Iris pigment epithelial cell (primary cell): ENCODE measurements at regions not wholly inside any gene's neighbourhood (a gene's known extent, or its start where the extent isn't known, plus 50 kb on each side); places are given as distances from the start of the nearest gene placed in this dataset.
"Not testable (repeated sequence)": the region's sequence is repeated elsewhere in the genome, so short reads cannot be mapped to it uniquely, and the experiment has no call there.

Experiments used
- DNase-seq: peaks from one replicate; pipeline ENCODE4 v3.0.0-alpha.2; 2011; ENCODE audit warnings: low read depth

DNA sequence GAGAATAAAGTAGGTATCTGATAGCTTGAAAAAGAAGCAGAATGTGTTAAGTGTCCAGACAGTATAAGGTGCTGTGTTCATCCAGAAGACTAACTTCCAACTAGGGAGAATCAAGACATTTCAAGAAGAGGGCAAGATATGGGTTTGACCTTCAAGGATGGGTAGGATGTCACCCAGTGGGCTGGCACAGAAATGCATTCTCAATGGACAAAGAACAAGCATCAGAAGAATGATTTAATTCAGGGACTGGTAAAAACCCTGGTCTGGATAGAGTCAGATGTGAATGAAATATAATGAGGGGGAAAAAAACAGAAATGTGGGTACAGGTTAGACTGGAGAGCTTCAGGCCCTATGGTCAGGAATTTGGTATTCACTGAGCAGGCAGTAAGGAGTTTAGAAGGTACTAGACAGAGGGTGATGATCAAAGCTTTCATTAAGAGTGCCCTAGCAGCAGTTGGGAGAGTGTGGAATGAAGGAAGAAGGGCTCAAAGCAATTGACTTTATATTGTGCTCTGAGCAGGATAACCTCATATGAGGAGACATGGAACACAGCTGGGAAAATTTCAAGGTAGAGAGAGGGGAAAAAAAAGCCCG is 180.7 kb upstream of the ANK3 start:
- no peak for DNase-seq

DNA sequence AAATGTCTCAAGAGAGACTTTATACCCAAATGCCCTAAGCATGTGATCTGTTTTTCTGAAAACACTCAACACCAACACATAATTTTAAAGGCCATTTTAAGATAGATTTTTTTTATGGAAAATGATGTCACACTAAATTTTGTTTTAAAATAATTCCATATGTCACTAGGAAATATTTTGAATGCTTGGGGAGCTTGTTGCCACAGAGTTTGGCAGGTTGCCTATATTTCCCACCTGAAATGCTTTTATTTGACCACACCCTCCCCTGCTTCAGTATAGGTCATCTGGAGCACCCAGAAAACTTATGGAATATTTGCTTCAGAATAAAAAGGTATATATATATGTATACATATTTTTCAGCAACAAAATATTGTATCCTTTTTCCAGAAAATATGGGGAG is 180.0 kb upstream of the ANK3 start:
- DNase-seq = no peak

DNA sequence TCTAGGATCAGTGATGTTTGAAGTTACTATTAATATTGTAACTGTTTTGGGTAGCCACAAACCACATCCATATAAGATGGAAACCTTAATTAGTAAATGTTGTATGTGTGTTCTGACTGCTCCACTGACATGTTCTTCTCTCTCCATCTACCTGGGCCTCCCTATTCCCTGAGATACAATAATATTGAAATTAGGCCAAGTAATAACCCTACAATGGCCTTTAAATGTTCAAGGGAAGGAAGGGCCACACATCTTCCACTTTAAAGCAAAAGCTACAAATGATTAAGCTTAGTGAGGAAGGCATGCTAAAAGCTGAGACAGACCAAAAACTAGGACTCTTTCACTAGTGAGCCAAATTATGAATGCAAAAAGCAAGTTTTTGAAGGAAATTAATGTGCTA is 176.4 kb upstream of the ANK3 start:
- DNase-seq = no peak

DNA sequence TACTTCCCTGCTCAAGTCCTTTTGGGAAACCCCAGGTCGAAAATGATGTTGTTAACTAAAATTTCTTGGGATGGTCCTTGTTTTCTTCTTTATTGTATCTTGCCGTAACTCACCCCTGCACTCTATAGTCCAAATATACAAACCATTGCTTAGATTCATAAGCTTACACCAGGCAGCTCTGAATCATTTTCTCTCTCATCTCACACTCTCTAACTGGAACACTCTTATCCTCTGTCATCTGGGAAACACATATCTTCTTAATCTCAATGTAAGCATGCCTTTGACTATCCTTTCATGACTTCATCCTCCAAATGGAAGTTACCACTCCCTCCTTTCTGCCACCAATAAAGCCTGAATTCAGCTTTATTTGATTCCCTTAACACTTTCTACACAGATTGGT is 175.8 kb upstream of the ANK3 start:
- DNase-seq = peak; percentile 39

DNA sequence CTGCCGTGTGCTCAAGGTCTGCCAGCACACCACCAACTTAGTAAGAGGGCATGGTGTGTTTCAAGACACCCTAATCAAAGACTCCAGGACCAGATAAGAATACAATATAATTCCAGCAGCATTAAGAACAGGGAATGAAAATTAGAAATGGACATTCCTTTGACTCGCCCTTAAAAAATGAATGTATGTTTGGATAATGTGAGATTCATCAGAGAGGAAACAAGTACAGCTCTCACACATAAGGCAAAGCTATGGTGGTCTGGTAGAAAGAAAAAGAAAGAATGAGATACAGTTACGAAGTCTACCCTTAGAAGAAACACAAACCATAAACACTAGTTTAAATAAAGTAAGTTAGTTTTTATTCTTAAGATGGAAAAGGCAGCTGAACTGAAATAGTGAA is 174.8 kb upstream of the ANK3 start:
- DNase-seq = peak; percentile 10

DNA sequence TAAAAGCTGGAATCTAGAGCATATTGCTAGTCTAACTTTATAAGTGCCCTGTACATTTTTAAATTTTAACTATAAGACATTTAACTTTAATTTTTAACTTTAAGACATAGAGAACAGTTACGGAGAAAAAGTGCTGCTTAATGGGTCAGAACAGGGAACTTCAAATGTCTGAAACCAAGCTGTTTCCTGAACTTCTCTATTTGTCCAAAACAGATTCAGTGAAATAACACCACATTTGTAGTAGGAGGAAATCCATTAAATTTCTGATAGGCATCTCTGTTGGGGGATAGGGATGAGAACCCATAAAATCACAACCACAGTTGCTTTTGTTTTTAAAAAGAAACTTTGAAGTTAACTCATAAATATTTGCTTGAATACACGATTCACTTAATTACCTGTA is 170.8 kb upstream of the ANK3 start:
- DNase-seq = no peak

DNA sequence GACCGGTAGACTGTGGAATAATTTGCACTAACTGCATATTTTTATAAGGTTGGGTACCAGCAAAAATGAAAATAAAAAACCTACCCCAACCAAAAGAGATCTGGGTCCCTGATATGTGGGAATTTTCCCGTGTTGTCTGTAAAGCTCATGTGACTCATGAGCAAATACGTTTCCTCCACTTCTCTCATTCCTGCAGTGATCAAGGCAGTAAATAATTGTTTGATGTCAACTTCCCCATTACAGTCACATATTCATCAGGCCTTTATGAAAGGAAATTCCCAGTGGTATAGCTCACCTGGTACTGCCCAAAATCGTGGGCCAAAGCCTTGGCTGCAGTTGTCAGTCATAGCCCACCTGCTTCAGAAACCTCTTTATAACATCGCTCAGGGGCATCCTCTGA is 166.0 kb upstream of the ANK3 start:
- DNase-seq = no peak

DNA sequence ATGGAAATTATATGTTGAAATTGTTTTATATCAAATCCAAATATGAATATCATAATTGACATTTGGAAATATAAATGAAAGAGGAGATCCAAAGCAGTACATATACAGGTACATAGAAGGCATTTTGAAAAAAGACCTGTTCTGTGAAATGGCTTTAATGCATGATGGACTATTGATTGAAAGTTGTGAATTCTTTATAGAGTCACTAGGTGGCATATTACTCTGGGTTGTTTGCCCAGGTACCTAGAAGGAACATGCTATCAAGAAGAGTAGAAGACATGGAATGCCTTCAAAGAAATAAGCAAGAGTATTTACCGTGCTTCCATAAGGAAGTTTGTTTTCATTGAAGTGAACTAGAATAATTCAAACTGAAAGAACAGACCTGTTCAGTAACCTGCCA is 160.0 kb upstream of the ANK3 start:
- DNase-seq = peak; percentile 32

DNA sequence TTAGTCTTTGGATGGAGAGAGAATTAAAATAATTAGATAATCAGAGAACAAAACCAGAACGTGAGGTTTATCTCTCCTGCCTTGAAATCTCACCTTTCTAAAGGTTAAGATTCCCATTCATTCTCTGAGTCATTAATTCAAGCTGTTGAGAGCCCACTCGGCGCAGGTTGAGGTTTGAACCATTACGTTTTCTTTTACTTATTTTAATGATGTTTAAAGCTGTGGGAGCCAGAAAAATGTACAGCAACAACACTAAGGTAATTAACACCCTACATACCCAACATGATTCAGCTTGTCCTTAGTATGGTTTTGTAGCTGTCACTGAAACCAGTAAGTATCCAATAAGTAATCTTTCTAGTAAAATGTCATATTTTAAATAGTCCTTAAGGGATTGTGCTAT is 153.0 kb upstream of the ANK3 start:
- DNase-seq = no peak

DNA sequence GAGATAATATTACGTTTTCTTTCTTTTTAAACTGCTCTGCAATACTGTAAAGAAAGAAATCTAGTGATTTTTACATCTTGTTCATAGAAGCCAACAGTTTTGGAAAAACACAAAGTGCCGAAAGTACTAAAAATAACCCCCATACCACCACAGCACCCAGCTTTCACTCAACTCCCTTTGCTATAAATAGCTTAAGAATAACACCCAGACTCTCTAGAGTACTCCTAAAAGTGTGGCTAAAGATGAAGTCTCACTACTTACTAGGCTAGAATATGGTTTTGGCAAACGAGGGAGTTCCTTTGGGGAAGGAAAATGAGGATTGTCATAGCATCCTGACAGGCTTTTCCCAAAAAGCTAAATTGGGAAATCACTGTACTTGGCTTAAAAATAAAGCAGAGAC is 151.8 kb upstream of the ANK3 start:
- no peak for DNase-seq

DNA sequence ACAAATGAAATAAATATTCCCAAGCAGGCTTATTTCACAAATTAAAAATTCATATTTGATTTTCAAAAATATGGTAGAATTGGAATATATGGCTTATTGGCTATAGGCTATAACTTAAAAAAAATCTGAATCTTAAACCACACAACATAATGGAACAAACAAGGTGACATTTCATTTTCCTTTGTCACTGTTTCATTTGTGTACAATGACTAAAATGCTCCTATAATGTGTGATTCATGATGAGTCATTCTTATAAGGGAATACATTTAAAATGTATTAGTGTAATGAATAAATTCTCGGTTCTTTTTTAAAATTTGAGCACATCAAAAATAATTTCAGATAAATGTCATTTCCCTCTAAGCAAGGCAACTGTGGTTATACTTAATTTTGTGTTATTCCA is 148.0 kb upstream of the ANK3 start:
- peak; percentile 14 for DNase-seq

DNA sequence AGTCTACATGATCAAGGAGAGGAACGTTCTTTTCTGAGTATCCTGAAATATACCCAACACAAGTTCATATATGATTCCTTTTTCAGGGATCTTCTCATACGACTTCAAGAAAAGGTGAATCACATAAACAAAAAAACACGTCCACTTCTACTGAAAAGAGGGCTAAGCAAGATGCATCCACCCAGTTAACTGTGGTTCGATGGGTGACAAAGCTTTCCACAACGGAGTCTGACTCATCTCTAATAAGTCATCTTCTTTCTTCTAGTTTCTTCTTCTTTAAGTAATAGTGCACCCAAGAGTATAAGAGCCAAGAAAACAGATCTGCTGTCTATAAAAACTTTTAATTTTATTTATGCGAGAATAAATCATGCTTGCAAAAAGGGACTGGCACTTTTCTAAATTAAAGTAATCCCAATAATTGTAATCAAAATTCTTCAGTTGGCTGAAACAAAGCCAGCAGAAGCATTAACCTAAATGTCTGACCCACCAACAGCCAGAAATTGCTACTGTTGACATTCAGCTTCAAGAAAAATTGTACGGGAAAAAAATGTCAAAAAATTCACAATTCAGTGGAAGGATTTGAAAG is 146.9 kb upstream of the ANK3 start:
- DNase-seq = peak; percentile 74

DNA sequence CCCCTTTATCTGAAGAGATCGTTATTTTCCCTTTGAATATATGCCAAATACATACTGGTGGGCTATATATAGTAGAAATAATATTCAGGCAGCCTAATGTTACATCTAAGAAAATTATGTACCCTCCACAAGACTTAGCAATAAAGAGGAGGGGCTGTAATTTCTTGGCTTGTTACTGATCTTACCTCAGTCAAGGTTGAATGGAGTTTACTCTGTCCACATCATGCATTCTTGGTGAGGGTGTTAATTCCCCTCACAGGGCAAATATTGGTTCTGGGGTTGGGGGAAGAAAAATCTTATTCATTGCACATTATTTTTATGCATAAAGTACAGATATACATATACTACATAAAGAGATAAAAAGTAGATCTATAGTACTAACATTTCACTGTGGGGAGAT is 145.8 kb upstream of the ANK3 start:
- DNase-seq = no peak

DNA sequence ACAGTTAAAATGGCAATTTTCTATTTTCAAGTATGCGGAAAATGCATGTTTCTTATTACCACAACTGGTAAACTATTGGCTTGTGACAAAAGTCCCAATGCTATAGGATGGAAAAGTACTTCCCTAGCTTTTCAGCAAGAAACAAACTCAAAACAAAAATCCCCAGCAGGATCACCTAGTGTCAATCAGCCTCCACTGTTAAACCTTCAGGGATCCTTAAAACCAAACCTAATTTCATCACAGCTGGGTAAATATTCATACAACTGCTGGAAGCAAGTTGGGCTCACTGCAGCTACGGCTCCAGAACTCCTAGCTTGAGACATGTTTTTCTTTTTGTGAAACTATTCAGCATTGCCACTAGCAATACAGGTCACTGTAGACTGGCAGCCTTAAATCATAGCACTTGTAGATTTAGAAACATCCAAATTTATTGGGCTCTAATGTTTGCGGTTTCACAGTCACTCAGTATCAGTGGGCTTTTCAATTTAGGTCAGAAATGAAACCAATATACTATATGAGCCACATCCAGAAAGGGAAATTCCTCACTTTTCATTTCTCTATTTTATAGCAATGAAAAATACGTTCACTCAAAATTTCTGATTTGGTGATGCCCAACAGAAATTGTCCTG is 145.2 kb upstream of the ANK3 start:
- no peak for DNase-seq

DNA sequence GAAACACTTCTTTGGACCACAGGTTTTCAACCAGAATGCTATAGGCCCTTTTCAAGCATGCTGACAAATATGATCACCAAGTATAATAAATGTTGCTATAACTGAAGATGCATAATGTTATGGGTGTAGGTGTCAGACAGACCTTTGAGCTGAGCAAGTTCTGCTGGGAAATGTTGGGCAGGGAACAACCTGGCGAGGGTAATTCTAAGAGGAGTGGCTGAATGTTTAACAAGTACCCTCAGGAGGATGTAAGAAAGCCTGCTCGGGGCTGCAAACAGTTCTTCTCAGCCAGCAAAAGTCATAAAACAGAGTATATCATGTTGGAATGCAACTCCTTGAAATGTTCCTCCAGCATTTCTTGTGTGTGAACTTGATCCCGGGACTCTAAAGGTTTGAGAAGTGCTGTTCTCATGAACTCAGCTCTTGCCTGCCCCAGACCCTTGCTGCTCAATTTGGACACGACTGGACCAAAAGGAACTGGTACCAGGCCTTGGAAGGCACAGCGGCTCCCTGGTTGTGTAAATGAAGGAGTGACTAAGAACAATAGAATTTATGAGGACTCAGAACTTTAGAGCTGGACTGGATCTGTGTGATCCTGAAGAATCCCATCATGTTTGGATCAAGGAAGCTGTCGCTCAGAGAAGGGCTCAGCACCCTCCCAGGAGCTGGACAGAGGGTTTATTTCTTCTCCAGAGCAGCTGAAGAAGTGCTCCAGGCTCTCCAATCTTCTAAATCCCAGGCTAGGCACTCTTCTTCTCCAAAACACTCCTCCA is 143.2 kb upstream of the ANK3 start:
- no peak for DNase-seq

DNA sequence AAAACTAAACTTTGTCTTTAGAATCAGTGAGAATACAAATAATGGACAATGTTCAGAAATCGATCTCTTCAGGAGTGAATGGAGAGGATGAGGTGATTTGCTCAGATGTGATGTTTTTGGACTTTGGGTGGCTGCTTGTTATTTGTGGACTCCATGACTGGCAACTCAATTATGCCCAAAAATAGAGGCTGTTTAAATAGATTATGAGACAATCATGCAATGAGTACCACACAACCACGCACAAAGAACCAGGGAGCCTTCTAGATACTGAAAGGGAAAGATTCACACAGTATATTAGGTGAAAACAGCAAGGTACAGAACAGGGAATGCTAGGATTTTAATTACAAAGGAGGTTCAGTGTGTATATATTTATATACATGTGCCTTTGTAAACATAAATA is 141.3 kb upstream of the ANK3 start:
- no peak for DNase-seq

DNA sequence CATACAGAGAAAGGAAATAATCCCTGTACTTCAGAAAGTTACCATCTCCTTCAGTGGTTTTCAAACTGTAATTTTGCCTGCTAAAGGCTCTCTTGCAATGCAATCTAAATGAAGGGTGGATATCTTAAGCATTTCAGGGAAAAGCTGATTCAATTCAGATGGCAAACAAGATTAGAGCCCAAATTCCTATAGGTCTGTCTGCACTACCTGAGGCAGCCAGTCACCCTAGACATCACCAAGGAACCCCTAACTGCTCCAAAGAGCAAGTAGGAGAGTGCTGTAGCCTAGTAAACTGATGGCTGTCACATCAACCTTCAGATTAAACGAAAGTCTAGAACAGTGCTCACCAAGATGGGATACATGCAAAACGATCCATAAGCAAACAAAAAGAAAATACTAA is 138.0 kb upstream of the ANK3 start:
- no peak for DNase-seq

DNA sequence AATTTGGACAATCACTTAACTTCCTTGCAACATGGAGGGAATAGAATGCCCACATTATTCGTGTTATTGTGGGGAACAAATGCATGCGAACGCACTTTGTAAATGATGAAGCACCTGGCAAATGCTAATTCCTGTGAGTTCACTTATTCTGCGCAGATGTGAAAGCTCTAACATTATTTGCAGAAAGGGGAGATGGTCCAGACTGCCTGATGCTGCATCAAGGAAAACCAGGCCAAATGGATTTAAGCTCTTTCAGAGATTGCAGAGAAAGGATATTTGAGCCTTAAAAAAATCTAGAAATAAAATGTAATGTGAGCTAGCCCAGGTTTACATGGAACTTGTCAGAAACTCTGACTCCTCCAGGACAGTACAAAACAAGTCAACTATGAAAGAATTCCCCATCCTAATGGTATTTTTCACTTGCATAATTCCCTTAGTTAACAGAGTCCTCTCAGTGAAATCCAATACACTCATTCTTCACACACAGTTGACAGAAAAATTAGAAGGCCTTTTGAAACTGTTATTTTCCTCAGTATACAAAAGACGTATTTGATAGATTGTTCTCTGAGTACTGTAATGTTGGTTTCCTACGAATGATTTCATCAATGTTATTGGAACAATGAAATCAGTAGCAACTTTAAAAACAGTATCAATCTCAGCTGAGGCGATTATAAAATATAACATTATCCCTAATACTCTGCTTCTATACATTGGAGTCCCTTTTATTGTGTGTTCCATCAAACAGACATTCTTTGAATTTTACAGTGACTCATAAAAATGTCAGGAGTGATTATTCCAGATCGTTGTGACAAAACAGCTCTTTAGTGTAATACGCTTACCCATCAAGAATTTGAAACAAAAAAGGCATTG is 136.3 kb upstream of the ANK3 start:
- DNase-seq = peak; percentile 24

DNA sequence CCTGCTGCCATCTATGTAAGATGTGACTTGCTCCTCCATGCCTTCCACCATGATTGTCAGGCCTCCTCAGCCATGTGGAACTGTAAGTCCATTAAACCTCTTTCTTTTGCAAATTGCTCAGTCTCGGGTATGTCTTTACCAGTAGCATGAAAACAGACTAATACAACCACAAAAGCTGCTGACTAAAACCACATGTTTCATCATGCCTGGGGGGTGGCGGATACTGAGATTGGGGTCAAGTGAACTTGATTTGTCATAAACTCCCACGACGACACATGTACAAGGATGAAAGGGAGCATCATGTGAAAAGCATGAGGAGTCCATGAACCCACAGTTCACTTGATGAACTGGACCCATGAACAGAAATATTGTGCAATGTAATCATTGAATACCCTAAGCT is 134.9 kb upstream of the ANK3 start:
- DNase-seq = peak; percentile 86

DNA sequence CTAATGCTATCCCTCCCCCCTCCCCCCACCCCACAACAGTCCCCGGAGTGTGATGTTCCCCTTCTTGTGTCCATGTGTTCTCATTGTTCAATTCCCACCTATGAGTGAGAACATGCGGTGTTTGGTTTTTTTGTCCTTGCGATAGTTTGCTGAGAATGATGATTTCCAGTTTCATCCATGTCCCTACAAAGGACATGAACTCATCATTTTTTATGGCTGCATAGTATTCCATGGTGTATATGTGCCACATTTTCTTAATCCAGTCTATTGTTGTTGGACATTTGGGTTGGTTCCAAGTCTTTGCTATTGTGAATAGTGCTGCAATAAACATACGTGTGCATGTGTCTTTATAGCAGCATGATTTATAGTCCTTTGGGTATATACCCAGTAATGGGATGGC is 133.7 kb upstream of the ANK3 start:
- DNase-seq = not testable (repeated sequence)

DNA sequence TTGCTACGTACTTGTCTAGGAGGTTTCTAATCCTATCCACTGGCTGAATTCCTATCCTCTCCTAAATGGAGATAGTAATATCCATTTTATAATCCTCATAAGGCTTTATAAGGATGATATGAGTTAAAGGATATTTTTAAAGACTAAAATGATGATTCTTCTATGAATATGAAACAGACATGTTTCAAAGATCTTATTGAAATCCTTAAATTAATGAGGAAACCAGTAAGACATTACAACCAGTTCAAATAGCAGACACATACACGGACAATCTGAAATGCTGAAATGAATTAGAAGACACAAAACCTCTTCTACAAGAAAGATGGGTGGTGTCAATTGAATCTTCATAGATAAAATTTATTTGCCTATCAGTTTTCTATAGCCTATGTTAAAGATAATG is 132.9 kb upstream of the ANK3 start:
- no peak for DNase-seq

DNA sequence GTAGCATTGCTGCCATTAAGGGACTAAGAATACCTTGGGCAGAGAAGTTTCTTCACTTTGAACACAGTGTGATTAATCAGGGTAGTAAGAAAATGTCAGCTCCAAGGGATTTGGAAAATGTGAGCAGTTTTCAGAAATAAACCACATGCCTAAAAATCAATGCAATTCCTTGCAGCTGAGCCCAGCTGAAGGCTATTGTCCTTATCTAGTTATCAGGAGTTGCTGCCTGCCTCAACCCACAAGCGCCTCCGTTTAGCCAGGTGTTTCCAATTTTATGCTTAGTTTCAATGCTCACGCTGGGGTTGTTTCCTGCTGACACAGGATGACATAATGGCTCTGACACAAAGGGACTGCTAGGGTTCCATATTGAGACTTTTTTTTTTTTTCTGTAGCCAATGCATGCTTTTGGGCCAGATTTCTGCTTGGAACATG is 132.3 kb upstream of the ANK3 start:
- peak; percentile 42 for DNase-seq
